Neural cell (in vitro differentiated cells): ENCODE measurements at regions not wholly inside any gene's neighbourhood (a gene's known extent, or its start where the extent isn't known, plus 50 kb on each side); places are given as distances from the start of the nearest gene placed in this dataset.

ENCODE experiments used
- H2AFZ ChIP-seq: fragments of 200-600, 300-800 bp; sonication (generic), shearing (Covaris generic); 2 replicates; pipeline ENCODE4 v1.6.0; 2014; ENCODE audit warnings: low read depth, mild to moderate bottlenecking, antibody characterized with exemption, low read length, moderate library complexity
- H3F3A ChIP-seq: fragments of 200-600 bp; shearing (Covaris generic); 2 replicates; pipeline ENCODE4 v1.6.1; 2016; ENCODE audit warnings: mild to moderate bottlenecking, moderate library complexity, mixed read lengths, antibody characterized with exemption, low read length; ENCODE audit not compliant: insufficient read depth, poor library complexity, severe bottlenecking
- H3K27ac ChIP-seq: fragments of 200-600, 300-800 bp; sonication (generic), shearing (Covaris generic); 2 replicates; pipeline ENCODE4 v1.5.1; 2014; ENCODE audit warnings: mild to moderate bottlenecking, low read length, moderate library complexity
- H3K27me3 ChIP-seq: fragments of 300-800, 200-600 bp; sonication (generic), shearing (Covaris generic); 2 replicates; pipeline ENCODE4 v1.6.0; 2014; ENCODE audit warnings: mild to moderate bottlenecking, low read depth, low read length, moderate library complexity; ENCODE audit not compliant: insufficient read depth
- H3K36me3 ChIP-seq: fragments of 300-800, 200-600 bp; sonication (generic), shearing (Covaris generic); 2 replicates; pipeline ENCODE4 v1.5.1; 2014; ENCODE audit warnings: mild to moderate bottlenecking, antibody characterized with exemption, low read length, moderate library complexity; ENCODE audit not compliant: insufficient read depth
- H3K4me2 ChIP-seq: fragments of 300-800, 200-600 bp; sonication (generic), shearing (Covaris generic); 2 replicates; pipeline ENCODE4 v1.6.0; 2014; ENCODE audit warnings: mild to moderate bottlenecking, low read length
- H3K4me3 ChIP-seq: fragments of 300-800, 200-600 bp; sonication (generic), shearing (Covaris generic); 2 replicates; pipeline ENCODE4 v1.5.1; 2014; ENCODE audit warnings: mild to moderate bottlenecking, low read length, moderate library complexity
- H3K79me2 ChIP-seq: fragments of 200-600 bp; shearing (Covaris generic); replicated peaks from 2 replicates; pipeline ENCODE4 v1.6.0; 2014; ENCODE audit warnings: mild to moderate bottlenecking, low read length, moderate library complexity; ENCODE audit not compliant: insufficient read depth
- H3K9ac ChIP-seq: fragments of 300-800, 200-600 bp; sonication (generic), shearing (Covaris generic); 2 replicates; pipeline ENCODE4 v1.6.1; 2016; ENCODE audit warnings: mild to moderate bottlenecking, low read length, mixed read lengths
- H3K9me2 ChIP-seq: fragments of 200-600 bp; shearing (Covaris generic); 2 replicates; pipeline ENCODE4 v1.6.1; 2016; ENCODE audit warnings: mild to moderate bottlenecking, low read length, mixed read lengths; ENCODE audit not compliant: insufficient read depth
- H3K9me3 ChIP-seq: fragments of 200-600, 300-800 bp; sonication (generic), shearing (Covaris generic); 2 replicates; pipeline ENCODE4 v1.6.1; 2016; ENCODE audit warnings: mild to moderate bottlenecking, mixed run types, low read length, moderate library complexity, mixed read lengths
- H4K20me1 ChIP-seq: fragments of 200-600 bp; shearing (Covaris generic); 2 replicates; pipeline ENCODE4 v1.6.1; 2016; ENCODE audit warnings: mild to moderate bottlenecking, mixed run types; ENCODE audit not compliant: insufficient read depth
- CTCF ChIP-seq: fragments of 450-650 bp; IDR thresholded peaks from 2 replicates; pipeline ENCODE4 v1.5.1; 2014; ENCODE audit warnings: antibody characterized with exemption, mild to moderate bottlenecking, moderate library complexity; ENCODE audit not compliant: poor library complexity, severe bottlenecking
- EP300 ChIP-seq: fragments of 450-650 bp; conservative IDR thresholded peaks from 2 replicates; pipeline ENCODE4 v1.6.1; 2014; ENCODE audit warnings: antibody characterized with exemption, mild to moderate bottlenecking, moderate library complexity; ENCODE audit not compliant: poor library complexity, severe bottlenecking
- EZH2 ChIP-seq: fragments of 200-600, 300-800 bp; shearing (Covaris generic), sonication (generic); IDR thresholded peaks from 2 replicates; pipeline ENCODE4 v1.6.1; 2014; ENCODE audit warnings: antibody characterized with exemption, low read length, borderline replicate concordance, mild to moderate bottlenecking; ENCODE audit not compliant: insufficient read depth, poor library complexity, severe bottlenecking
- MXI1 ChIP-seq: fragments of 450-650 bp; conservative IDR thresholded peaks from 2 replicates; pipeline ENCODE4 v1.6.1; 2014; ENCODE audit warnings: antibody characterized with exemption, mild to moderate bottlenecking; ENCODE audit not compliant: poor library complexity, severe bottlenecking
- POLR2AphosphoS5 ChIP-seq: IDR thresholded peaks from 2 replicates; pipeline ENCODE4 v1.6.1; 2012
- RAD21 ChIP-seq: fragments of 450-650 bp; conservative IDR thresholded peaks from 2 replicates; pipeline ENCODE4 v1.6.1; 2014; ENCODE audit warnings: antibody characterized with exemption, mild to moderate bottlenecking, moderate library complexity
- REST ChIP-seq: IDR thresholded peaks from 2 replicates; pipeline ENCODE4 v1.6.1; 2012; ENCODE audit warnings: borderline replicate concordance
- SMC3 ChIP-seq: fragments of 450-650 bp; conservative IDR thresholded peaks from 2 replicates; pipeline ENCODE4 v1.6.1; 2014; ENCODE audit warnings: antibody characterized with exemption, mild to moderate bottlenecking, moderate library complexity; ENCODE audit not compliant: poor library complexity
- TAF1 ChIP-seq: IDR thresholded peaks from 2 replicates; pipeline ENCODE4 v1.6.1; 2012; ENCODE audit warnings: low read depth

GRCh38 chr17:77434136-77435114 is 293.7 kb downstream of the SEC14L1 start:
- H2AFZ ChIP-seq = no peak overlapping the region
- H3K4me2 ChIP-seq = no peak overlapping the region
- no peaks in the 10 kb centered on the region for H3K79me2 ChIP-seq
- no peaks in the 10 kb centered on the region for H3K36me3 ChIP-seq
- no peaks in the 10 kb centered on the region for H3K27me3 ChIP-seq
- H3K9ac ChIP-seq = peak overlapping the region; percentile 38
- H3K27ac ChIP-seq = no peak overlapping the region
- H3K9me3 ChIP-seq = no peaks in the 10 kb centered on the region
- no peaks in the 10 kb centered on the region for H3F3A ChIP-seq
- no peak overlapping the region for H3K4me3 ChIP-seq
- H3K9me2 ChIP-seq = no peaks in the 10 kb centered on the region
- TF ChIP-seq POLR2AphosphoS5 (no peak), CTCF (no peak), SMC3 (no peak), MXI1 (no peak), EP300 (no peak), RAD21 (no peak), TAF1 (no peak), EZH2 (no peak), REST (no peak)
- H4K20me1 ChIP-seq = no peaks in the 10 kb centered on the region

GRCh38 chr17:77435272-77436057 is 294.7 kb downstream of the SEC14L1 start:
- no peaks in the 10 kb centered on the region for H3K36me3 ChIP-seq

More at GRCh38 chr17:77435272-77436057, 294.7 kb downstream of the SEC14L1 start:
- Histone ChIP-seq H3K27ac (no peak overlapping the region), H3K9ac (no peak overlapping the region), H3K79me2 (no peaks in the 10 kb centered on the region), H2AFZ (no peak overlapping the region), H4K20me1 (no peaks in the 10 kb centered on the region), H3F3A (no peaks in the 10 kb centered on the region), H3K4me3 (no peak overlapping the region), H3K4me2 (no peak overlapping the region), H3K9me2 (no peaks in the 10 kb centered on the region), H3K27me3 (no peaks in the 10 kb centered on the region), H3K9me3 (no peaks in the 10 kb centered on the region)
- no peak for TF ChIP-seq RAD21
- no peak for TF ChIP-seq CTCF
- TF ChIP-seq SMC3 = no peak
- no peak for TF ChIP-seq EZH2
- TF ChIP-seq POLR2AphosphoS5 = no peak
